ENCODE measurements at regions not wholly inside any gene's neighbourhood (a gene's known extent, or its start where the extent isn't known, plus 50 kb on each side); places are given as distances from the start of the nearest gene placed in this dataset.

DNA sequence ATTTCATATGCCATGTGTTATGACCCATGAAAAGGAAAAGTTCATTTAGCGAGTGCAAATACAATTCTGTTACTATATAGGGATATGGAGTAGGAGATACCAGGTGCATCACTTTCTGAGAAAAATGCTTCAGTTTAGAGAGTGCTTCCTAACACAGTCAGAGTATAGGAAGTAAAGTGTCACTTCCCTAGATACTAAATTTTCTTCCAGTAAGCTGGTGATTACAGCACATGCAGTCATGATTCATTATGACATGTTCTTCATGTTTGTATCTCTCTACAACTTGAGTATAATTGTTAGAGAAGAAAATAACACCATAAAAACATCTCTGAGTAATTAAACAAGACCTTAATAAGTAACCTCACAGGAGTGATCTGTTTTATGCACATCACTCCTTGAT, 837.0 kb downstream of the DNAH5 start:
- TF ChIP-seq POLR2A (IDR thresholded peaks at IDR 0.05) (no peak), EP300 (IDR thresholded peaks at IDR 0.05) (no peak), POLR2AphosphoS5 (IDR thresholded peaks at IDR 0.05) (no peak)
- TF ChIP-seq, protein P1, sequence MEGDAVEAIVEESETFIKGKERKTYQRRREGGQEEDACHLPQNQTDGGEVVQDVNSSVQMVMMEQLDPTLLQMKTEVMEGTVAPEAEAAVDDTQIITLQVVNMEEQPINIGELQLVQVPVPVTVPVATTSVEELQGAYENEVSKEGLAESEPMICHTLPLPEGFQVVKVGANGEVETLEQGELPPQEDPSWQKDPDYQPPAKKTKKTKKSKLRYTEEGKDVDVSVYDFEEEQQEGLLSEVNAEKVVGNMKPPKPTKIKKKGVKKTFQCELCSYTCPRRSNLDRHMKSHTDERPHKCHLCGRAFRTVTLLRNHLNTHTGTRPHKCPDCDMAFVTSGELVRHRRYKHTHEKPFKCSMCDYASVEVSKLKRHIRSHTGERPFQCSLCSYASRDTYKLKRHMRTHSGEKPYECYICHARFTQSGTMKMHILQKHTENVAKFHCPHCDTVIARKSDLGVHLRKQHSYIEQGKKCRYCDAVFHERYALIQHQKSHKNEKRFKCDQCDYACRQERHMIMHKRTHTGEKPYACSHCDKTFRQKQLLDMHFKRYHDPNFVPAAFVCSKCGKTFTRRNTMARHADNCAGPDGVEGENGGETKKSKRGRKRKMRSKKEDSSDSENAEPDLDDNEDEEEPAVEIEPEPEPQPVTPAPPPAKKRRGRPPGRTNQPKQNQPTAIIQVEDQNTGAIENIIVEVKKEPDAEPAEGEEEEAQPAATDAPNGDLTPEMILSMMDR (IDR thresholded peaks at IDR 0.05): no peak

Measured in upper lobe of left lung (tissue), 4 donors.